Stomach smooth muscle (tissue), 2 donors: ENCODE measurements at regions not wholly inside any gene's neighbourhood (a gene's known extent, or its start where the extent isn't known, plus 50 kb on each side); places are given as distances from the start of the nearest gene placed in this dataset.

Source experiments
- H3K27ac ChIP-seq: one replicate; pipeline ENCODE4 v1.7.0; 2013; ENCODE audit warnings: mild to moderate bottlenecking, low read length, inconsistent platforms
- H3K27me3 ChIP-seq, 2 donors: one replicate each; pipeline ENCODE4 v1.7.0; 2013; ENCODE audit warnings: low read length in 2 of 2; ENCODE audit not compliant: insufficient read depth in 2 of 2, control insufficient read depth in 1 of 2
- H3K36me3 ChIP-seq, 2 donors: one replicate each; pipeline ENCODE4 v1.7.0; 2013; ENCODE audit warnings: low read length in 2 of 2; ENCODE audit not compliant: control insufficient read depth in 2 of 2, insufficient read depth in 2 of 2
- H3K4me1 ChIP-seq: one replicate; pipeline ENCODE4 v1.7.0; 2013; ENCODE audit warnings: low read length; ENCODE audit not compliant: control insufficient read depth, insufficient read depth
- H3K4me3 ChIP-seq, 2 donors: one replicate each; pipeline ENCODE4 v1.7.0; 2013; ENCODE audit warnings: low read length in 2 of 2
- H3K9ac ChIP-seq, 2 donors: one replicate each; pipeline ENCODE4 v1.7.0; 2013; ENCODE audit warnings: low read length in 2 of 2, mild to moderate bottlenecking in 1 of 2
- H3K9me3 ChIP-seq, 2 donors: one replicate each; pipeline ENCODE4 v1.7.0; 2013; ENCODE audit warnings: low read length in 2 of 2; ENCODE audit not compliant: control insufficient read depth in 2 of 2
- donor health status: healthy.
- donor health status: Pancreatic carcinoma.

- Histone ChIP-seq H3K4me3 (no peak overlapping the region), H3K9ac (no peak overlapping the region), H3K9me3 (no peaks in the 10 kb centered on the region), H3K36me3 (no peaks in the 10 kb centered on the region), H3K27me3 (no peaks in the 10 kb centered on the region), H3K27ac (no peak overlapping the region), H3K4me1 (no peaks in the 10 kb centered on the region)
Observed at GRCh38 chr5:112112346-112112745, 306.7 kb downstream of the EPB41L4A start.

- no peaks in the 10 kb centered on the region for H3K9me3 ChIP-seq
- no peak overlapping the region for H3K4me3 ChIP-seq
- H3K27me3 ChIP-seq, result no peaks in the 10 kb centered on the region
- no peak overlapping the region for H3K9ac ChIP-seq
- no peaks in the 10 kb centered on the region for H3K4me1 ChIP-seq
- H3K27ac ChIP-seq, result no peak overlapping the region
- no peaks in the 10 kb centered on the region for H3K36me3 ChIP-seq
Observed at GRCh38 chr5:112109331-112110007, 309.6 kb downstream of the EPB41L4A start.

GRCh38 chr5:112106878-112107277 is 312.2 kb downstream of the EPB41L4A start:
- Histone ChIP-seq H3K36me3 (no peaks in the 10 kb centered on the region), H3K4me3 (no peak overlapping the region), H3K27me3 (no peaks in the 10 kb centered on the region), H3K9ac (no peak overlapping the region), H3K9me3 (no peaks in the 10 kb centered on the region), H3K4me1 (no peaks in the 10 kb centered on the region), H3K27ac (no peak overlapping the region)

- Histone ChIP-seq H3K27ac (no peak overlapping the region), H3K4me1 (no peaks in the 10 kb centered on the region), H3K9ac (no peak overlapping the region), H3K36me3 (no peaks in the 10 kb centered on the region), H3K4me3 (no peak overlapping the region), H3K27me3 (no peaks in the 10 kb centered on the region), H3K9me3 (no peaks in the 10 kb centered on the region)
Observed at GRCh38 chr5:112097768-112098167, 321.3 kb downstream of the EPB41L4A start.

- Histone ChIP-seq H3K27ac (no peak overlapping the region), H3K9me3 (no peaks in the 10 kb centered on the region), H3K9ac (no peak overlapping the region), H3K4me3 (no peak overlapping the region), H3K36me3 (no peaks in the 10 kb centered on the region), H3K27me3 (no peaks in the 10 kb centered on the region), H3K4me1 (no peaks in the 10 kb centered on the region)
Observed at GRCh38 chr5:112087222-112087621, 330.2 kb upstream of the NREP start.

GRCh38 chr5:112086740-112087139 is 329.7 kb upstream of the NREP start:
- H3K27me3 ChIP-seq, result no peaks in the 10 kb centered on the region
- H3K27ac ChIP-seq, result no peak overlapping the region
- H3K36me3 ChIP-seq, result no peaks in the 10 kb centered on the region
- no peaks in the 10 kb centered on the region for H3K4me1 ChIP-seq
- no peak overlapping the region for H3K9ac ChIP-seq
- H3K9me3 ChIP-seq, result no peaks in the 10 kb centered on the region
- H3K4me3 ChIP-seq, result no peak overlapping the region

- Histone ChIP-seq H3K9ac (no peak overlapping the region), H3K4me3 (no peak overlapping the region), H3K9me3 (no peaks in the 10 kb centered on the region), H3K27me3 (no peaks in the 10 kb centered on the region), H3K4me1 (no peaks in the 10 kb centered on the region), H3K36me3 (no peaks in the 10 kb centered on the region), H3K27ac (no peak overlapping the region)
Observed at GRCh38 chr5:112084149-112084548, 327.2 kb upstream of the NREP start.

GRCh38 chr5:112083623-112084022 is 326.6 kb upstream of the NREP start:
- Histone ChIP-seq H3K4me1 (no peaks in the 10 kb centered on the region), H3K36me3 (no peaks in the 10 kb centered on the region), H3K27me3 (no peaks in the 10 kb centered on the region), H3K9me3 (no peaks in the 10 kb centered on the region), H3K4me3 (no peak overlapping the region), H3K9ac (no peak overlapping the region), H3K27ac (no peak overlapping the region)

GRCh38 chr5:112077180-112077579 is 320.2 kb upstream of the NREP start:
- Histone ChIP-seq H3K4me3 (no peak overlapping the region), H3K36me3 (no peaks in the 10 kb centered on the region), H3K27ac (no peak overlapping the region), H3K4me1 (no peaks in the 10 kb centered on the region), H3K9ac (no peak overlapping the region), H3K27me3 (no peaks in the 10 kb centered on the region), H3K9me3 (no peaks in the 10 kb centered on the region)

- Histone ChIP-seq H3K27ac (no peak overlapping the region), H3K36me3 (no peaks in the 10 kb centered on the region), H3K4me1 (no peaks in the 10 kb centered on the region), H3K4me3 (no peak overlapping the region), H3K9me3 (no peaks in the 10 kb centered on the region), H3K9ac (no peak overlapping the region), H3K27me3 (no peaks in the 10 kb centered on the region)
Observed at GRCh38 chr5:112070022-112070421, 313.0 kb upstream of the NREP start.

- no peaks in the 10 kb centered on the region for H3K27me3 ChIP-seq
- no peak overlapping the region for H3K27ac ChIP-seq
- no peaks in the 10 kb centered on the region for H3K4me1 ChIP-seq
- no peaks in the 10 kb centered on the region for H3K9me3 ChIP-seq
- H3K9ac ChIP-seq, result no peak overlapping the region
- H3K4me3 ChIP-seq, result no peak overlapping the region
- no peaks in the 10 kb centered on the region for H3K36me3 ChIP-seq
Observed at GRCh38 chr5:112069329-112069728, 312.3 kb upstream of the NREP start.
